Panc1 (cell line): ENCODE measurements at regions not wholly inside any gene's neighbourhood (a gene's known extent, or its start where the extent isn't known, plus 50 kb on each side); places are given as distances from the start of the nearest gene placed in this dataset.

Source experiments
- ATAC-seq: fragments of 200-7000 bp; cut with Tn5 transposase; 2 replicates; pipeline ENCODE4 v1.9.1; 2020; ENCODE audit warnings: mild to moderate bottlenecking, moderate library complexity
- BruUV-seq: library from RNA; stranded (reverse); fragments of 400-500 nt; replicated peaks from 2 replicates; lab custom pipeline; 2021; lab: Mats Ljungman, UMichigan
- CTCF ChIA-PET: fragments of 300-600 bp; sonication (Branson Sonifier 250); formaldehyde crosslinking; loops from one replicate; lab custom pipeline; 2022; ENCODE audit warnings: antibody characterized with exemption; lab: Charles Lee
- POLR2A ChIA-PET: fragments of 300-600 bp; sonication (Branson Sonifier 250); formaldehyde crosslinking; loops from one replicate; lab custom pipeline; 2022; ENCODE audit warnings: antibody characterized with exemption; lab: Charles Lee
- DNase-seq: peaks from one replicate; pipeline ENCODE4 v3.0.0-alpha.2; 2010; ENCODE audit warnings: low read depth, low spot score
- H3K27ac ChIP-seq: 2 replicates; pipeline ENCODE4 v1.5.1; 2011; ENCODE audit warnings: mild to moderate bottlenecking, low read length, inconsistent platforms
- H3K27me3 ChIP-seq: fragments of 200-500 bp; sonication (Bioruptor generic); 2 replicates; pipeline ENCODE4 v1.6.0; 2014; ENCODE audit warnings: low read length, inconsistent platforms; ENCODE audit not compliant: control insufficient read depth, insufficient read depth
- H3K36me3 ChIP-seq: fragments of 200-500 bp; sonication (Bioruptor generic); 2 replicates; pipeline ENCODE4 v1.5.1; 2014; ENCODE audit warnings: inconsistent platforms, mild to moderate bottlenecking, low read length, moderate library complexity; ENCODE audit not compliant: control insufficient read depth, insufficient read depth
- H3K4me1 ChIP-seq: 2 replicates; pipeline ENCODE4 v1.5.1; 2011; ENCODE audit warnings: inconsistent platforms, mild to moderate bottlenecking, low read length, moderate library complexity; ENCODE audit not compliant: control insufficient read depth, insufficient read depth
- H3K4me3 ChIP-seq, 2 experiments: 2 replicates each; pipeline ENCODE4 v1.5.1; 2011 to 2012; ENCODE audit warnings: low read depth in 2 of 2, low read length in 2 of 2, mild to moderate bottlenecking in 2 of 2, inconsistent platforms in 1 of 2, moderate library complexity in 1 of 2
- H3K9me3 ChIP-seq: fragments of 200-500 bp; sonication (Bioruptor generic); 2 replicates; pipeline ENCODE4 v1.5.1; 2014; ENCODE audit warnings: low read depth, mild to moderate bottlenecking, inconsistent platforms, low read length, moderate library complexity; ENCODE audit not compliant: control insufficient read depth, insufficient read depth
- CTCF ChIP-seq: fragments of 450-650 bp; IDR thresholded peaks from 2 replicates; pipeline ENCODE4 v1.5.1; 2017; ENCODE audit warnings: mild to moderate bottlenecking
- POLR2AphosphoS5 ChIP-seq: IDR thresholded peaks from 2 replicates; pipeline ENCODE4 v1.6.1; 2012; ENCODE audit warnings: mild to moderate bottlenecking, low read depth, low read length, moderate library complexity
- SIN3A ChIP-seq: IDR thresholded peaks from 2 replicates; pipeline ENCODE4 v1.6.1; 2012; ENCODE audit warnings: low read depth, mild to moderate bottlenecking, low read length, moderate library complexity, borderline replicate concordance; ENCODE audit not compliant: insufficient read depth
- TCF7L2 ChIP-seq: IDR thresholded peaks from 2 replicates; pipeline ENCODE4 v1.6.1; 2011; ENCODE audit warnings: mild to moderate bottlenecking, low read depth, low read length, inconsistent platforms
- in situ Hi-C: cut with HindIII; loops from 2 replicates; pipeline ENCODE4 v1.10.0; 2016; ENCODE audit warnings: low sequenced_read_pairs, low pct_unique_long_range_greater_than_20kb
- intact Hi-C: fragments of 100-400 bp; cut with micrococcal nuclease; formaldehyde crosslinking; loops from one replicate; pipeline ENCODE4 v1.10.0; 2022; ENCODE audit not compliant: unreplicated experiment
- TF ChIP-seq, protein P1 (sequence below), 2 experiments: IDR thresholded peaks; 2 replicates each; pipeline ENCODE4 v1.6.1; 2011 to 2012; ENCODE audit warnings: low read depth in 2 of 2, control low read depth in 1 of 2, low read length in 1 of 2, mild to moderate bottlenecking in 1 of 2, moderate library complexity in 1 of 2; ENCODE audit not compliant: insufficient read depth in 1 of 2

GRCh38 chr7:85627791-85628586, 441.1 kb upstream of the SEMA3D start:
- TF ChIP-seq TCF7L2, result no peak
- CTCF ChIA-PET, result no interaction called here
- in situ Hi-C loops, result no loop called here
- intact Hi-C loops, result no loop called here
- H3K27ac ChIP-seq, result no peak overlapping the region
- no peaks in the 10 kb centered on the region; the same call in 1 of the 2 replicates for H3K4me1 ChIP-seq
- no peak for ATAC-seq
- no peak for DNase-seq
- no peak overlapping the region for H3K4me3 ChIP-seq
- H3K9me3 ChIP-seq, result no peaks in the 10 kb centered on the region
- BruUV-seq, result no TSS peak
- H3K27me3 ChIP-seq, result no peaks in the 10 kb centered on the region
- POLR2A ChIA-PET, result no interaction called here
- no peaks in the 10 kb centered on the region for H3K36me3 ChIP-seq

- Histone ChIP-seq H3K4me1 (no peaks in the 10 kb centered on the region), H3K27ac (no peak overlapping the region), H3K27me3 (no peaks in the 10 kb centered on the region), H3K4me3 (no peak overlapping the region), H3K9me3 (no peaks in the 10 kb centered on the region), H3K36me3 (no peaks in the 10 kb centered on the region)
- DNase-seq (no peak), ATAC-seq (no peak)
- no peak for TF ChIP-seq TCF7L2
- TF ChIP-seq SIN3A, result no peak
- POLR2A ChIA-PET, result no interaction called here
- BruUV-seq, result no TSS peak
- intact Hi-C loops (no loop called here), in situ Hi-C loops (no loop called here)
- CTCF ChIA-PET, result no interaction called here
These were observed 435.2 kb upstream of the SEMA3D start for GRCh38 chr7:85622059-85622458.

DNA sequence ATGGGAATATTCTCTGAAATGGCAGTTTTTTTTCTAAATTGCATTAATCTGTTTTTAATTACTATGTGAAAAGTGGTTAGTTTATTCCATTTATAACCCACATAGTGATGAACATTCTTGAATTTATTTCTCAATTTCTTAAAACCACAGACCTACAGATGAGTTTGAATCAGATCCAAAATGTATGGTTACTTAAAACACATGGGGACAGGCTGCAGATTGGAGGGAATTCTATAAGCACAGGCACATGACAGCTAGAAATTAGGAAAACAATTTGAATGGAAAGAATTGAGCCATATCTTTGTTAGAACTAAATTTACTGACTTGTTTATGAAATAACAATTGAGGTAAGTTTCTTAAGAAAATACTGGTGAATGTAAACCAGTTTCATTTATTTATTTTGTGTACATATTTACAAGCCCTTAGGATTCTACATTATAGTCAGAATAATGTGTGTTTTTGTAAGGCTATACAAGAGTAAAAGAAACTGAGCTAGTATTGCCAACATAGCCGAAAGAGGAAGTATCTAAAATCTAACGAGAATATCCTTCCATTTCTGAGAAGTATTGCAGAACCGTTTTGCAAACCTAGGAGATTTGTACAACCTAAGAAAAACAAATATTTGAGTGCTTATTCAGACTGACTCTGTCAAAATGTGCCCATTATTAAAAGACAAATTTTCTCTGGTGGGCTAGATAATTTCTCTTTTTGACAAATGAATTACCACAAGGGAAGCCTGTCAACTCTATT, 434.3 kb upstream of the SEMA3D start:
- in situ Hi-C loops (no loop called here), intact Hi-C loops (no loop called here)
- Histone ChIP-seq H3K4me3 (no peak overlapping the region), H3K9me3 (no peaks in the 10 kb centered on the region), H3K27me3 (no peaks in the 10 kb centered on the region), H3K36me3 (no peaks in the 10 kb centered on the region), H3K27ac (no peak overlapping the region), H3K4me1 (no peaks in the 10 kb centered on the region)
- no peak for TF ChIP-seq CTCF
- no peak for TF ChIP-seq SIN3A
- TF ChIP-seq POLR2AphosphoS5, result no peak
- no peak for DNase-seq
- POLR2A ChIA-PET, result no interaction called here
- CTCF ChIA-PET, result no interaction called here
- ATAC-seq, result no peak
- BruUV-seq, result no TSS peak

- no peak overlapping the region for H3K27ac ChIP-seq
- no peaks in the 10 kb centered on the region for H3K27me3 ChIP-seq
- in situ Hi-C loops, result no loop called here
- no TSS peak for BruUV-seq
- H3K9me3 ChIP-seq, result no peaks in the 10 kb centered on the region
- H3K4me1 ChIP-seq, result no peaks in the 10 kb centered on the region
- ATAC-seq, result no peak
- no peak for DNase-seq
- TF ChIP-seq POLR2AphosphoS5 (no peak), CTCF (no peak), TCF7L2 (no peak), SIN3A (no peak)
- TF ChIP-seq, protein P1, sequence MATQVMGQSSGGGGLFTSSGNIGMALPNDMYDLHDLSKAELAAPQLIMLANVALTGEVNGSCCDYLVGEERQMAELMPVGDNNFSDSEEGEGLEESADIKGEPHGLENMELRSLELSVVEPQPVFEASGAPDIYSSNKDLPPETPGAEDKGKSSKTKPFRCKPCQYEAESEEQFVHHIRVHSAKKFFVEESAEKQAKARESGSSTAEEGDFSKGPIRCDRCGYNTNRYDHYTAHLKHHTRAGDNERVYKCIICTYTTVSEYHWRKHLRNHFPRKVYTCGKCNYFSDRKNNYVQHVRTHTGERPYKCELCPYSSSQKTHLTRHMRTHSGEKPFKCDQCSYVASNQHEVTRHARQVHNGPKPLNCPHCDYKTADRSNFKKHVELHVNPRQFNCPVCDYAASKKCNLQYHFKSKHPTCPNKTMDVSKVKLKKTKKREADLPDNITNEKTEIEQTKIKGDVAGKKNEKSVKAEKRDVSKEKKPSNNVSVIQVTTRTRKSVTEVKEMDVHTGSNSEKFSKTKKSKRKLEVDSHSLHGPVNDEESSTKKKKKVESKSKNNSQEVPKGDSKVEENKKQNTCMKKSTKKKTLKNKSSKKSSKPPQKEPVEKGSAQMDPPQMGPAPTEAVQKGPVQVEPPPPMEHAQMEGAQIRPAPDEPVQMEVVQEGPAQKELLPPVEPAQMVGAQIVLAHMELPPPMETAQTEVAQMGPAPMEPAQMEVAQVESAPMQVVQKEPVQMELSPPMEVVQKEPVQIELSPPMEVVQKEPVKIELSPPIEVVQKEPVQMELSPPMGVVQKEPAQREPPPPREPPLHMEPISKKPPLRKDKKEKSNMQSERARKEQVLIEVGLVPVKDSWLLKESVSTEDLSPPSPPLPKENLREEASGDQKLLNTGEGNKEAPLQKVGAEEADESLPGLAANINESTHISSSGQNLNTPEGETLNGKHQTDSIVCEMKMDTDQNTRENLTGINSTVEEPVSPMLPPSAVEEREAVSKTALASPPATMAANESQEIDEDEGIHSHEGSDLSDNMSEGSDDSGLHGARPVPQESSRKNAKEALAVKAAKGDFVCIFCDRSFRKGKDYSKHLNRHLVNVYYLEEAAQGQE (IDR thresholded peaks at IDR 0.05; ENCODE audit: insufficient read depth in 1 of 2, low read depth in 2 of 2, low read length in 1 of 2), result no peak
- H3K4me3 ChIP-seq, result no peak overlapping the region
- intact Hi-C loops, result no loop called here
- no peaks in the 10 kb centered on the region for H3K36me3 ChIP-seq
- ChIA-PET POLR2A (no interaction called here), CTCF (no interaction called here)
These were observed 432.4 kb upstream of the SEMA3D start for GRCh38 chr7:85619236-85619635.
